Mesothelial cell of epicardium (in vitro differentiated cells): ENCODE measurements at regions not wholly inside any gene's neighbourhood (a gene's known extent, or its start where the extent isn't known, plus 50 kb on each side); places are given as distances from the start of the nearest gene placed in this dataset.

ENCODE experiments used
- DNase-seq, 2 experiments: peaks; one replicate each; pipeline ENCODE4 v3.0.0; 2021; ENCODE audit warnings: low spot score in 2 of 2; ENCODE audit not compliant: unreplicated experiment in 2 of 2
- H3K27ac Mint-ChIP-seq: 2 replicates; pipeline ENCODE4 v1.8.0; 2021; ENCODE audit warnings: mixed read lengths
- H3K27me3 Mint-ChIP-seq: 2 replicates; pipeline ENCODE4 v1.8.0; 2021; ENCODE audit warnings: low read depth, mixed read lengths
- H3K36me3 Mint-ChIP-seq: 2 replicates; pipeline ENCODE4 v1.8.0; 2021; ENCODE audit warnings: mixed read lengths
- H3K4me1 Mint-ChIP-seq: 2 replicates; pipeline ENCODE4 v1.8.0; 2021; ENCODE audit warnings: mixed read lengths
- H3K4me3 Mint-ChIP-seq: 2 replicates; pipeline ENCODE4 v1.8.0; 2021; ENCODE audit warnings: mild to moderate bottlenecking, moderate library complexity, mixed read lengths
- H3K9me3 Mint-ChIP-seq: 2 replicates; pipeline ENCODE4 v1.8.0; 2021; ENCODE audit warnings: mixed read lengths
- TF ChIP-seq, protein P1 (sequence below): fragments of 200-600 bp; sonication (generic); IDR thresholded peaks from one replicate; pipeline ENCODE4 v1.5.0; 2021; ENCODE audit warnings: antibody characterized with exemption; ENCODE audit not compliant: unreplicated experiment

DNA sequence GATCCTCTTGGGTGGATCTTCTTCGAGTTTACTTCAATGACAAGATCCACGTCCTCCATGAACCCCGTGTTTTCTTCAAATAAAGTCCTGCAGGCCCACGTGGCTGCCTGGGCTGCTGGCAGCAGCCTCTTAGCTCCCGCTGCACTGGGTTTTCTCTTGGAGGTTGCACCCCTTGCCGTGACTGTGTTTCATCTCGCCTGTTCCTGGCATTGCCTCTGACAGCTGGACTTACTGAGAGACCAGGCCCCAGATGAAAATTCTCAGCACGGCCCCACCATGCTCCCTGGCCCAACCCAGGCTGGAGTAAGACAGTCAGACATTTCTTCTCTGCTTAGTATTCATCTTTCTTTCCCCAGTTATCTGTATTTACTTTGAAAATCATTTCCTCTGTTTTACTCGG, 274.8 kb upstream of the RUNX1 start:
- Mint-ChIP-seq H3K9me3 (no peaks in the 10 kb centered on the region), H3K36me3 (no peaks in the 10 kb centered on the region), H3K27ac (peak overlapping the region; percentile 8), H3K4me1 (peaks cover 21% of the 10 kb centered on the region), H3K4me3 (no peak overlapping the region), H3K27me3 (peaks cover 2% of the 10 kb centered on the region)
- DNase-seq, result no peak
- TF ChIP-seq, protein P1, sequence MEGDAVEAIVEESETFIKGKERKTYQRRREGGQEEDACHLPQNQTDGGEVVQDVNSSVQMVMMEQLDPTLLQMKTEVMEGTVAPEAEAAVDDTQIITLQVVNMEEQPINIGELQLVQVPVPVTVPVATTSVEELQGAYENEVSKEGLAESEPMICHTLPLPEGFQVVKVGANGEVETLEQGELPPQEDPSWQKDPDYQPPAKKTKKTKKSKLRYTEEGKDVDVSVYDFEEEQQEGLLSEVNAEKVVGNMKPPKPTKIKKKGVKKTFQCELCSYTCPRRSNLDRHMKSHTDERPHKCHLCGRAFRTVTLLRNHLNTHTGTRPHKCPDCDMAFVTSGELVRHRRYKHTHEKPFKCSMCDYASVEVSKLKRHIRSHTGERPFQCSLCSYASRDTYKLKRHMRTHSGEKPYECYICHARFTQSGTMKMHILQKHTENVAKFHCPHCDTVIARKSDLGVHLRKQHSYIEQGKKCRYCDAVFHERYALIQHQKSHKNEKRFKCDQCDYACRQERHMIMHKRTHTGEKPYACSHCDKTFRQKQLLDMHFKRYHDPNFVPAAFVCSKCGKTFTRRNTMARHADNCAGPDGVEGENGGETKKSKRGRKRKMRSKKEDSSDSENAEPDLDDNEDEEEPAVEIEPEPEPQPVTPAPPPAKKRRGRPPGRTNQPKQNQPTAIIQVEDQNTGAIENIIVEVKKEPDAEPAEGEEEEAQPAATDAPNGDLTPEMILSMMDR, result no peak

DNA sequence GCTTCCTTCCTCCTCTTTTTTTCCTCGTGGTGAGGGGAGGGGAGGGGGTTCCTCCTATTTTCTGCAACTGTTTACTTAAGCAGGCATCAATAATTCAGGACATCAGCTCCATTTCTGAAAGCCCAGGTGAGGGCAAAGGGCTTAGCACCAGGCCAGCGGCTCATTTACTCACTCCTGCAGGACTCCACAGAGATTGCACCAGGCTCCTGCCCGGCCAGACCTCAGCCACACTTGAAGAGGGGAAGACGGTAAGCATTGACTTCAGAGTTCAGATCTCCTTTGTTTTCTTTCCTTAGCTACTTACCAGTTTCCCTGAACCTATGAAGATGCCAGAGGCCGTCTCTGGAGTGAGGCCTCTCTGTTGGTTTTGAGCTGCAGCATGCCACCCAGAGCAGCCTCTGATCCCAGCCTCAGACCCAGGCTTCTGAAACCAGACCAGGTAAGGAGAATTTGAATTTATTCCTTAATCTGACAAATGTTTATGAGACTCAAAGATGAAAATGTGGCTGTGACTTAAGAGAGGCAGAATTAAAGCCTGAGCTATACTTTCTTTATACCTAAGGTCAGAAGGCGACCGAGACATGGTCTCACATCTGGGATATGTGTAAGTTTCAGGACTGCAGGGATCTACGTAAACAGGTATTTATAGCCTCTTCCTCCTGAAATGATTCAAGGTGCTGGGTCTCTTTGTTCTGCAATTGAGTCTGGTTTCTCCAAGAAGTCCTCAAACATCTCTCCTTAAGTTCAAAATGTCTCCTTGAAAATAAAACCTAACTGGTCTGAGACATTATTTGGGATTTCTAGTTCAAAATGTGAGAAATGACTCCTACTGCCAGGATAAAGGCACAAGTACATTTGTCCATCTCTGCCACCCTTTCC, 272.5 kb upstream of the RUNX1 start:
- Mint-ChIP-seq H3K27me3 (peaks cover 2% of the 10 kb centered on the region), H3K36me3 (no peaks in the 10 kb centered on the region), H3K4me1 (peaks cover 21% of the 10 kb centered on the region), H3K9me3 (no peaks in the 10 kb centered on the region), H3K4me3 (no peak overlapping the region), H3K27ac (no peak overlapping the region)
- TF ChIP-seq, protein P1, result no peak
- no peak for DNase-seq

DNA sequence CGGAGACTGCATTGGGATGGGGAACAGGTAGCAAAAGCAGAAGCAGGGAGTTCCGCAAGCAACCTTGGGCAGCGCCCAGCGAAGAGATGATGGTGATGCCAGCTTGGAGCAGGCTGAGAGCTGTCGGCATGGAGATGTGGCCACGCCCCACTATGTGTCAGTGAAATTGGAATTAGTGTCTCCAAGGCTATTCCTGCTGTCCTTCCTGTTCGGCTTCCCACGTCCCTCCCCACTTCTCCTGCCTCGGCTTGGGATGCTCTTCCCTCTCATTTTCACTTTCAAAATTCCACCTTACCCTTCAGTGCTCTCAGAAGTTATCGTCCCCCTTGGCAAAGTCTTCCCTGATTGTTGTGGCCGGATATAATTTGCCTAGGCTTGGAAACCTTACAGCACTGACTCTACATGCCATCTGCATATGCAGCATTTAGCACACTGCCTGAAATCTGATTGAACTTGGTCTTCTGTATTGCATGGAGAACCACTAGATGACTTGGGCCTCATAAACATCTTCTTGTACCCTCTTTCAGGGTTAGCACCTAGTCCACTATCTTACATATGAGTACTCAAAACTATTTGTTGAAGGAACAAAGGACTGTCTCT, 270.7 kb upstream of the RUNX1 start:
- no peak overlapping the region for H3K4me3 Mint-ChIP-seq
- no peak for DNase-seq
- H3K4me1 Mint-ChIP-seq, result peaks cover 15% of the 10 kb centered on the region
- H3K27me3 Mint-ChIP-seq, result no peaks in the 10 kb centered on the region
- H3K9me3 Mint-ChIP-seq, result no peaks in the 10 kb centered on the region
- TF ChIP-seq, protein P1, result no peak
- H3K27ac Mint-ChIP-seq, result no peak overlapping the region
- no peaks in the 10 kb centered on the region for H3K36me3 Mint-ChIP-seq

DNA sequence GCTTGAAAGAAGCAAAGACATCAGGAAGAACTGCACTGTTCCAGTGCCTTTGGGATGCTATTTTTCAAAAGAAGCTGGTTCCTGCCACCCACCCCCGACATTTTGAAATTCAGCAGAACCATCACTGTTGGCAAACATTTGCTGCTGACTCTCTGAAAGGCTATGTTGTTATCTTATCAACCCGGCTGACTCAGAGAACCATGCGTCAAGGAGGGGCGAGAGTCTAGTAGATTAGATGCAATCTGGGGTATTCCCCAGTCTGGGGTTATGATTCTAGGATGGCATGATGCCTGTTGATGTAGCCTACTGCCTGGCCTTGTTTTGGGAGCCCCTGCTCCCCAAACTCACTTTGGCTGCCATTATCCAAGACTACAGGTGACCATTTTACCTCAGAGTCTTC, 267.8 kb upstream of the RUNX1 start:
- Mint-ChIP-seq H3K27ac (no peak overlapping the region), H3K4me1 (peaks cover 10% of the 10 kb centered on the region), H3K36me3 (no peaks in the 10 kb centered on the region), H3K9me3 (no peaks in the 10 kb centered on the region), H3K27me3 (no peaks in the 10 kb centered on the region), H3K4me3 (no peak overlapping the region)
- TF ChIP-seq, protein P1, result no peak
- DNase-seq, result no peak

DNA sequence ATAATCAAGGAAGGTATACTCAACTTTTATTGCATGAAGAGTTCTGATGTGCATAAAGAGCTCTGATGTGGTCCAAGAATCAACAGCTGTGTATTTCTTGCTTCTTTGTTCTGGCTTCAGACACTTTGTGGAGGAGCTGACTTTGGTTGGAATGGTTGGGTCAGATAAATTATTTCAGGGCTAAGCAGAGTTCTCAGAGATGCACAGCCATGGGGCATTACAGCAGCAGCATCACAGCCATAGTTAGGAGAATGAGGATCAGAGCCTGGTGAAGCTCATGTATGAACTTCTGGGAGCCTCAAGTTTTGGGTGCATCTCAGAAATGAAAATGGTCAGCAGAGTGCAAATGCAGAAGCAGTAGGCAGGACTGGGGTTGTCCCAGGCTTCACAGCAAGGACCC, 267.4 kb upstream of the RUNX1 start:
- Mint-ChIP-seq H3K36me3 (no peaks in the 10 kb centered on the region), H3K27ac (no peak overlapping the region), H3K27me3 (no peaks in the 10 kb centered on the region), H3K4me1 (peaks cover 10% of the 10 kb centered on the region), H3K9me3 (no peaks in the 10 kb centered on the region), H3K4me3 (no peak overlapping the region)
- TF ChIP-seq, protein P1, result no peak
- no peak for DNase-seq
